ENCODE measurements at regions not wholly inside any gene's neighbourhood (a gene's known extent, or its start where the extent isn't known, plus 50 kb on each side); places are given as distances from the start of the nearest gene placed in this dataset.

GRCh38 chr6:120759570-120759969 lies 574.7 kb downstream of the TBC1D32 start:
- TF ChIP-seq POLR2A (IDR thresholded peaks at IDR 0.05) (no peak), CTCF (IDR thresholded peaks at IDR 0.05) (no peak)
